ENCODE measurements at regions not wholly inside any gene's neighbourhood (a gene's known extent, or its start where the extent isn't known, plus 50 kb on each side); places are given as distances from the start of the nearest gene placed in this dataset.

DNA sequence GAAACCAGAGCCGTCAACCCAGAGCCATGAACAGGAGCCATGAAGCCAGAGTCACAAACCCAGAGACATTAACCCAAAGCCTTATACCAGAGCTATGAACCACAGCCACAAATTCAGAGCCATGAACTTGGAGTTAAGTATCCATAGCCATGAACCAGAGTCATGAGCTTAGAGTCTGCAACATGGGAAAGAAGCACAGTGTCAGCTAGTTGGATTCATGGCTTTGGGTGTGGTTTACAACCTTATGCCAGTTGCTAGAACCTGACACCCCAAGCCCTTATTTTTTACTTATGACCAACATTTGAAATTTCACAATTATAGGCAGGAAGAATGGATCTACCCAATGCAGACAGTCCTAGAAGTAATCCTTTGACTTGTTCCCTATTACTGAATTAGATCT is 128.9 kb upstream of the FAM78B start:
- TF ChIP-seq CTCF (IDR thresholded peaks at IDR 0.05), result no peak
- H3K9me3 ChIP-seq, result no peaks in the 10 kb centered on the region
- H3K27me3 ChIP-seq, result no peaks in the 10 kb centered on the region
- intact Hi-C loops (cut with DNase I), result no loop called here
- no peak overlapping the region for H3K27ac ChIP-seq
- H3K4me1 ChIP-seq, result no peaks in the 10 kb centered on the region
- no peak for DNase-seq
- no peaks in the 10 kb centered on the region for H3K36me3 ChIP-seq
- no peak for ATAC-seq
- H3K4me3 ChIP-seq, result no peak overlapping the region

- intact Hi-C loops (cut with DNase I), result no loop called here
These were observed 131.2 kb upstream of the FAM78B start for GRCh38 chr1:166297993-166298392.

DNA sequence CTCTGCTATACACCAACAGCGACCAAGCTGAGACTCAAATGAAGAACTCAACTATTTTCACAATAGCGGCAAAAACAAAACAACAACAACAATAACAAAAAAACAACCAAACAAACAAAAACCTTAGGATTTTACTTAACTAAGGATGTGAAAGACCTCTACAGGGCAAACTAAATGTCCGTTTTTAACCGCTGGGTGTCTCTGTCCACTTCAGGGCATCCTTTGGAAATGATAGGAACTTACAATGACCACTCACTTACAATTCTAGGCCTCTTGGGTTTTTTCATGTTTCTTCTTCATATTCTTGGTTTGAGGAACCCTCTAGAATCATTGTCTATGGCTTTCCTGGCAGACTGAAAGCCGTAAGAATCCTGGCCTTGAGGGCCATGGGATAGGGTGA is 134.0 kb upstream of the FAM78B start:
- no peaks in the 10 kb centered on the region for H3K36me3 ChIP-seq
- ATAC-seq (no peak), DNase-seq (no peak)
- H3K4me1 ChIP-seq, result no peaks in the 10 kb centered on the region
- H3K27me3 ChIP-seq, result no peaks in the 10 kb centered on the region
- no peaks in the 10 kb centered on the region for H3K9me3 ChIP-seq
- H3K4me3 ChIP-seq, result no peak overlapping the region
- TF ChIP-seq CTCF (IDR thresholded peaks at IDR 0.05), result no peak
- H3K27ac ChIP-seq, result no peak overlapping the region
- intact Hi-C loops (cut with DNase I), result no loop called here

More at GRCh38 chr1:166297993-166298392, 131.2 kb upstream of the FAM78B start:
- no peaks in the 10 kb centered on the region for H3K4me1 ChIP-seq
- no peak overlapping the region for H3K4me3 ChIP-seq
- no peak for TF ChIP-seq CTCF (IDR thresholded peaks at IDR 0.05)
- H3K9me3 ChIP-seq, result no peaks in the 10 kb centered on the region
- no peaks in the 10 kb centered on the region for H3K27me3 ChIP-seq
- ATAC-seq, result no peak
- H3K27ac ChIP-seq, result no peak overlapping the region
- no peaks in the 10 kb centered on the region for H3K36me3 ChIP-seq
- DNase-seq, result no peak

- Histone ChIP-seq H3K27ac (no peak overlapping the region), H3K4me3 (no peak overlapping the region), H3K36me3 (no peaks in the 10 kb centered on the region), H3K4me1 (no peaks in the 10 kb centered on the region), H3K9me3 (no peaks in the 10 kb centered on the region), H3K27me3 (no peaks in the 10 kb centered on the region)
- no peak for ATAC-seq
- intact Hi-C loops (cut with DNase I), result no loop called here
- no peak for DNase-seq
- TF ChIP-seq CTCF (IDR thresholded peaks at IDR 0.05), result no peak
These were observed 136.4 kb upstream of the FAM78B start for GRCh38 chr1:166302989-166303758.

DNA sequence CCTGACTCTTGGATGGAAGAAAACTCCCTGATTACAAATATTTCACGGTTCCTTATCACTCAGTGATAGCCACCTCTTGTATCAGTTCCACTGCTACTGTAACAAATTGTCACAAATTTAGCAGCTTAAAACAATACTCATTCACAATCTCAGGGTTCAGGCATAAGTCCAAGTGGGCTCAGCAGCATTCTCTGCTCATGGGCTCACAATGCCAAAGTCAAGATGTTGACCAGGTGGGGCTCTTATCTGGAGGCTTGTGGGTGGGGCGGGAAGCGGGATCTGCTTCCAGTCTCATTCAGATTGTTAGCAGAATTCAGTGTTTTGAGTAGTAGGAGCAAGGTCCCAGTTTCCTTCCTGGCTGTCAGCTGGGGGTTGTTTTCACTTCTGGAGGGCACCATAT is 137.3 kb upstream of the FAM78B start:
- Histone ChIP-seq H3K9me3 (no peaks in the 10 kb centered on the region), H3K4me1 (no peaks in the 10 kb centered on the region), H3K36me3 (no peaks in the 10 kb centered on the region), H3K4me3 (no peak overlapping the region), H3K27ac (no peak overlapping the region), H3K27me3 (no peaks in the 10 kb centered on the region)
- DNase-seq (no peak), ATAC-seq (no peak)
- no peak for TF ChIP-seq CTCF (IDR thresholded peaks at IDR 0.05)
- intact Hi-C loops (cut with DNase I), result no loop called here

- H3K4me3 ChIP-seq, result no peak overlapping the region
- H3K9me3 ChIP-seq, result no peaks in the 10 kb centered on the region
- TF ChIP-seq CTCF (IDR thresholded peaks at IDR 0.05), result no peak
- H3K27me3 ChIP-seq, result no peaks in the 10 kb centered on the region
- ATAC-seq (no peak), DNase-seq (no peak)
- no peaks in the 10 kb centered on the region for H3K4me1 ChIP-seq
- intact Hi-C loops (cut with DNase I), result no loop called here
- no peak overlapping the region for H3K27ac ChIP-seq
- no peaks in the 10 kb centered on the region for H3K36me3 ChIP-seq
These were observed 138.6 kb upstream of the FAM78B start for GRCh38 chr1:166305371-166305770.
